IMR-90 (cell line): ENCODE measurements at regions not wholly inside any gene's neighbourhood (a gene's known extent, or its start where the extent isn't known, plus 50 kb on each side); places are given as distances from the start of the nearest gene placed in this dataset.

Experiments used
- ATAC-seq: fragments of 200-7000 bp; cut with Tn5 transposase; 2 replicates; pipeline ENCODE4 v1.9.1; 2020; ENCODE audit warnings: low read depth, mild to moderate bottlenecking, moderate library complexity
- BruUV-seq: library from RNA; stranded (reverse); fragments of 400-500 nt; replicated peaks from 2 replicates; lab custom pipeline; 2021; lab: Mats Ljungman, UMichigan
- CTCF ChIA-PET: fragments of 300-600 bp; formaldehyde crosslinking; extraction: SDS; loops from one replicate; lab custom pipeline; 2021; ENCODE audit warnings: antibody characterized with exemption; lab: Yijun Ruan, JAX
- POLR2A ChIA-PET: fragments of 300-600 bp; sonication (Branson Sonifier 250); formaldehyde crosslinking; loops from one replicate; lab custom pipeline; 2022; ENCODE audit warnings: antibody characterized with exemption; ENCODE audit not compliant: unreplicated experiment; lab: Charles Lee
- DNase-seq: peaks from one replicate; pipeline ENCODE4 v3.0.0; 2013
- H2AFZ ChIP-seq: replicated peaks from 2 replicates; pipeline ENCODE3; 2013; ENCODE audit warnings: low read length, mild to moderate bottlenecking; ENCODE audit not compliant: poor library complexity
- H2AK5ac ChIP-seq: 2 replicates; pipeline ENCODE4 v1.6.1; 2013; ENCODE audit warnings: low read depth, low read length, inconsistent platforms
- H2AK9ac ChIP-seq: replicated peaks from 2 replicates; pipeline ENCODE3; 2013; ENCODE audit warnings: mild to moderate bottlenecking, low read depth, low read length, moderate library complexity; ENCODE audit not compliant: poor library complexity
- H2BK120ac ChIP-seq: 2 replicates; pipeline ENCODE4 v1.6.1; 2013; ENCODE audit warnings: low read depth, low read length, inconsistent platforms
- H2BK15ac ChIP-seq: 3 replicates; pipeline ENCODE4 v1.6.1; 2013; ENCODE audit warnings: low read depth, low read length, inconsistent platforms
- H2BK20ac ChIP-seq: 2 replicates; pipeline ENCODE4 v1.6.1; 2013; ENCODE audit warnings: low read depth, mild to moderate bottlenecking, inconsistent platforms, low read length, moderate library complexity
- H2BK5ac ChIP-seq: 2 replicates; pipeline ENCODE4 v1.6.1; 2013; ENCODE audit warnings: mild to moderate bottlenecking, low read depth, low read length, inconsistent platforms; ENCODE audit not compliant: poor library complexity, severe bottlenecking
- H3K14ac ChIP-seq: replicated peaks from 2 replicates; pipeline ENCODE4 v1.6.1; 2013; ENCODE audit warnings: low read depth, low read length, inconsistent platforms
- H3K18ac ChIP-seq: 2 replicates; pipeline ENCODE4 v1.6.1; 2013; ENCODE audit warnings: low read depth, low read length, control low read depth
- H3K23ac ChIP-seq: 2 replicates; pipeline ENCODE4 v1.6.1; 2013; ENCODE audit warnings: low read depth, low read length, inconsistent platforms
- H3K27ac ChIP-seq: 2 replicates; pipeline ENCODE4 v1.5.1; 2013; ENCODE audit warnings: mild to moderate bottlenecking, control low read depth, low read length; ENCODE audit not compliant: insufficient read depth
- H3K27me3 ChIP-seq: 2 replicates; pipeline ENCODE4 v1.6.1; 2013; ENCODE audit warnings: low read length; ENCODE audit not compliant: control insufficient read depth, insufficient read depth
- H3K36me3 ChIP-seq: 2 replicates; pipeline ENCODE4 v1.6.1; 2013; ENCODE audit warnings: low read length, mixed read lengths; ENCODE audit not compliant: control insufficient read depth, insufficient read depth
- H3K4ac ChIP-seq: 2 replicates; pipeline ENCODE4 v1.6.1; 2013; ENCODE audit warnings: low read depth, low read length, inconsistent platforms
- H3K4me1 ChIP-seq: 2 replicates; pipeline ENCODE4 v1.6.1; 2013; ENCODE audit warnings: low read length, mixed read lengths; ENCODE audit not compliant: control insufficient read depth, insufficient read depth
- H3K4me2 ChIP-seq: 2 replicates; pipeline ENCODE4 v1.6.1; 2013; ENCODE audit warnings: low read depth, mild to moderate bottlenecking, control low read depth, low read length, moderate library complexity
- H3K4me3 ChIP-seq: 2 replicates; pipeline ENCODE4 v1.5.1; 2013; ENCODE audit warnings: low read depth, mild to moderate bottlenecking, control low read depth, low read length, moderate library complexity; ENCODE audit not compliant: insufficient read depth
- H3K56ac ChIP-seq: 2 replicates; pipeline ENCODE4 v1.6.1; 2013; ENCODE audit warnings: low read length, inconsistent platforms; ENCODE audit not compliant: insufficient read depth; ENCODE audit errors: extremely low read depth
- H3K79me1 ChIP-seq, 2 experiments: 2 replicates each; pipeline ENCODE4 v1.6.1; 2013; ENCODE audit warnings: low read length in 2 of 2, inconsistent platforms in 1 of 2, low read depth in 1 of 2
- H3K9ac ChIP-seq: 2 replicates; pipeline ENCODE4 v1.6.1; 2013; ENCODE audit warnings: low read depth, low read length, control low read depth
- H3K9me1 ChIP-seq: 2 replicates; pipeline ENCODE4 v1.6.1; 2013; ENCODE audit warnings: low read length, inconsistent platforms; ENCODE audit not compliant: insufficient read depth
- H3K9me3 ChIP-seq: 2 replicates; pipeline ENCODE4 v1.6.1; 2013; ENCODE audit warnings: low read length; ENCODE audit not compliant: control insufficient read depth, insufficient read depth
- H4K20me1 ChIP-seq: 2 replicates; pipeline ENCODE4 v1.6.1; 2013; ENCODE audit warnings: low read length, inconsistent platforms; ENCODE audit not compliant: insufficient read depth
- H4K5ac ChIP-seq: 2 replicates; pipeline ENCODE4 v1.6.1; 2013; ENCODE audit warnings: mild to moderate bottlenecking, low read depth, low read length, control low read depth
- H4K8ac ChIP-seq, 2 experiments: 2 replicates each; pipeline ENCODE4 v1.6.1; 2013; ENCODE audit warnings: low read depth in 2 of 2, low read length in 2 of 2, control low read depth in 1 of 2, inconsistent platforms in 1 of 2
- H4K91ac ChIP-seq: 2 replicates; pipeline ENCODE4 v1.6.1; 2013; ENCODE audit warnings: low read depth, low read length, inconsistent platforms; ENCODE audit not compliant: insufficient read depth
- MAFK ChIP-seq: IDR thresholded peaks from 2 replicates; pipeline ENCODE4 v1.6.1; 2012; ENCODE audit warnings: low read depth, low read length, improper control_type of control experiment
- MAZ ChIP-seq: IDR thresholded peaks from 2 replicates; pipeline ENCODE4 v1.6.1; 2012; ENCODE audit warnings: low read depth, mild to moderate bottlenecking, low read length, improper control_type of control experiment, moderate library complexity, borderline replicate concordance
- NFE2L2 ChIP-seq: fragments of 150-350 bp; IDR thresholded peaks from 2 replicates; pipeline ENCODE4 v1.6.1; 2016; ENCODE audit warnings: low read depth, mild to moderate bottlenecking, low read length
- POLR2A ChIP-seq: IDR thresholded peaks from 2 replicates; pipeline ENCODE4 v1.6.1; 2012; ENCODE audit warnings: mild to moderate bottlenecking, low read depth, low read length
- RAD21 ChIP-seq: IDR thresholded peaks from 2 replicates; pipeline ENCODE4 v1.6.1; 2012; ENCODE audit warnings: low read length, improper control_type of control experiment
- RCOR1 ChIP-seq: IDR thresholded peaks from 2 replicates; pipeline ENCODE4 v1.6.1; 2012; ENCODE audit warnings: mild to moderate bottlenecking, low read length, improper control_type of control experiment; ENCODE audit not compliant: insufficient replicate concordance
- RFX5 ChIP-seq: IDR thresholded peaks from 2 replicates; pipeline ENCODE4 v1.8.0; 2012; ENCODE audit warnings: low read depth, mild to moderate bottlenecking, low read length, moderate library complexity
- SMC3 ChIP-seq: fragments of 150-350 bp; IDR thresholded peaks from 2 replicates; pipeline ENCODE4 v1.6.1; 2016; ENCODE audit warnings: low read depth, mild to moderate bottlenecking, antibody characterized with exemption, low read length, moderate library complexity
- WGBS, 2 experiments: methylation state at CpG; one replicate each; pipeline versions ENCODE4 v1.1.5 to v1.1.7; 2013; ENCODE audit warnings: missing lambda C conversion rate in 2 of 2; ENCODE audit not compliant: insufficient read length in 1 of 2; ENCODE audit errors: extremely low coverage in 2 of 2; 5-methylcytosine and 5-hydroxymethylcytosine counted together
- dilution Hi-C: fragments of 300-500 bp; cut with HindIII; formaldehyde crosslinking; loops from one replicate; pipeline ENCODE4 v1.14.3; 2018; ENCODE audit warnings: low sequenced_read_pairs; ENCODE audit not compliant: unreplicated experiment
- in situ Hi-C: fragments of 300-500 bp; cut with MboI; formaldehyde crosslinking; loops from 3 replicates; pipeline ENCODE4 v1.14.3; 2019; ENCODE audit warnings: low sequenced_read_pairs, inconsistent platforms, mixed read lengths
- intact Hi-C: fragments of 100-400 bp; cut with micrococcal nuclease; formaldehyde crosslinking; loops from 2 replicates; pipeline ENCODE4 v1.10.0; 2022
- TF ChIP-seq, protein P1 (sequence below): fragments of 150-350 bp; IDR thresholded peaks from 2 replicates; pipeline ENCODE4 v1.6.1; 2017; ENCODE audit warnings: mild to moderate bottlenecking, antibody characterized with exemption, low read length, low read depth
- TF ChIP-seq, protein P2 (sequence below): conservative IDR thresholded peaks from 2 replicates; pipeline ENCODE4 v1.5.1; 2012; ENCODE audit warnings: mild to moderate bottlenecking, low read depth, low read length, improper control_type of control experiment

DNA sequence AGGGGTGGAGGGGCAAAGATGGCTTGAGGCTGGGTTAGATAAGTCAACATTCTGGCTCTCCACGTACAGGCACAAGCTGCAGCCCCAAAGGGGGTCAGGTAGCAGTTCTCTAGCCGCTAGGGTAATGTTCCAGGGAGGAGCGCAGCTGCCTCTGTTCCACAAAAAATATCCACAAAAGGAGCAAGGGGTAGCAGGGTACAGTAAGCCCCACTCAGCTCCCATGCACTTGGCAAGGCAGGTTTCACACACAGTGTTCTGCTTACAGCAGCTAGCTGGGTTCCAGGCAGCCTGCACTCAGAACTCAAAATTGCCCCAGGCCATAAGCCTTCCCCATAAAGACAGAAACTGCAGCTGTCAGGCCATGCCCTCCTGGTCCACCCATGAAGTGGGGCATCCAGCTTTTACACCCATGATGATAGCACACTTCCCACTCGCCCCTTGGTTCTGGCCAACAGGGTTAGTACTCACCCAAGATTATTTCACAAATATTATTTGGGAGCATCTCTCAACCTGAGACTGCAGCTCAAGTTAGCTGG is 130.0 kb downstream of the CYSLTR2 start (continued):
- TF ChIP-seq NFE2L2, result no peak

DNA sequence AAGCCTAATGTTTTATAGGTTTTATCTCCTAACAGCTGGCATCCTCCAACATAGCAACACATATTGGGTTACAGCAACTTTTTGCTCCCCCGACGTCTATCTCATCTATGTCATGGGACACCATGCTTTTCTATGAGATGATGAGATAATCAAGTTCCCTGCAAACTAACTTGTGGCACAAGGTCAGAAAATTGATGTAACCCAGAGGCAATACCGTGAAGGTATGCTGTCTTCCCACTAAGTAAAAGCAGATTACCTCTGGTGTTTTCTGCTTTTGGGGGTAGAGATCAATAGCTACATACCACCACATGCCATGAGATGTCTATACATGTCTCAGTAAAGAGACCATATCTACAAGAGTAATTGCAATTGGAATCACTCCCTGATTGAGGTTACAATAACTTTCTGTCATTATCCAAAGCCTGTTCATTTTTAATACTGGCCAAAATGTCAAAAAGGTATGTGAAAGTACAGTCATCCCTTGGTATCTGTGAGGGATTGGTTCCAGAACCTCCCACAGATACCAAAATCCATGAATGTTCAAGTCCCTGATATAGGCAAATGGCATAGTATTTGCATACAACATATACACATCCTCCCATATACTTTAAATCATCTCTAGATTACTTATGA is 131.3 kb downstream of the CYSLTR2 start:
- Histone ChIP-seq H4K5ac (peak overlapping the region; percentile 14; the same call in 1 of the 2 replicates), H3K36me3 (no peaks in the 10 kb centered on the region), H2AK5ac (peak overlapping the region; percentile 6; the same call in 1 of the 2 replicates), H3K9me3 (no peaks in the 10 kb centered on the region), H2AK9ac (no peak overlapping the region), H3K79me1 (0 out of 4 replicates have a peak, but pooled peaks cover 0 to 3% of the 10 kb centered on the region in 2 experiments), H2BK5ac (no peak overlapping the region), H2BK20ac (peak overlapping the region; percentile 82; the same call in 1 of the 2 replicates), H3K27me3 (no peaks in the 10 kb centered on the region), H2BK120ac (peak overlapping the region; percentile 33; the same call in 1 of the 2 replicates), H3K4me2 (no peak overlapping the region), H3K4me1 (peaks cover 16% of the 10 kb centered on the region), H3K9ac (no peak overlapping the region), H3K27ac (no peak overlapping the region), H3K4me3 (no peak overlapping the region), H3K14ac (peak overlapping the region; percentile 10; the same call in 1 of the 2 replicates), H3K56ac (no peak overlapping the region), H3K18ac (peak overlapping the region; percentile 39; the same call in 1 of the 2 replicates), H3K9me1 (peaks cover 11% of the 10 kb centered on the region), H2AFZ (no peak overlapping the region), H4K91ac (no peak overlapping the region), H3K23ac (no peak overlapping the region), H4K20me1 (no peaks in the 10 kb centered on the region), H4K8ac (peak overlapping the region; percentile 40 to 70; a peak in 3 of 4 replicates), H3K4ac (peak overlapping the region; percentile 28; the same call in 1 of the 2 replicates), H2BK15ac (peak overlapping the region; percentile 16; the same call in 1 of the 3 replicates)
- no TSS peak for BruUV-seq
- intact Hi-C loops (no loop called here), dilution Hi-C loops (no loop called here), in situ Hi-C loops (no loop called here)
- peak; percentile 46 for DNase-seq
- no peak for ATAC-seq
- POLR2A ChIA-PET, result no interaction called here
- TF ChIP-seq MAZ (no peak), MAFK (no peak), RFX5 (no peak), RAD21 (no peak), POLR2A (no peak), RCOR1 (no peak), SMC3 (no peak), NFE2L2 (no peak)
- TF ChIP-seq, protein P1, sequence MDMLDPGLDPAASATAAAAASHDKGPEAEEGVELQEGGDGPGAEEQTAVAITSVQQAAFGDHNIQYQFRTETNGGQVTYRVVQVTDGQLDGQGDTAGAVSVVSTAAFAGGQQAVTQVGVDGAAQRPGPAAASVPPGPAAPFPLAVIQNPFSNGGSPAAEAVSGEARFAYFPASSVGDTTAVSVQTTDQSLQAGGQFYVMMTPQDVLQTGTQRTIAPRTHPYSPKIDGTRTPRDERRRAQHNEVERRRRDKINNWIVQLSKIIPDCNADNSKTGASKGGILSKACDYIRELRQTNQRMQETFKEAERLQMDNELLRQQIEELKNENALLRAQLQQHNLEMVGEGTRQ, result no peak
- TF ChIP-seq, protein P2, sequence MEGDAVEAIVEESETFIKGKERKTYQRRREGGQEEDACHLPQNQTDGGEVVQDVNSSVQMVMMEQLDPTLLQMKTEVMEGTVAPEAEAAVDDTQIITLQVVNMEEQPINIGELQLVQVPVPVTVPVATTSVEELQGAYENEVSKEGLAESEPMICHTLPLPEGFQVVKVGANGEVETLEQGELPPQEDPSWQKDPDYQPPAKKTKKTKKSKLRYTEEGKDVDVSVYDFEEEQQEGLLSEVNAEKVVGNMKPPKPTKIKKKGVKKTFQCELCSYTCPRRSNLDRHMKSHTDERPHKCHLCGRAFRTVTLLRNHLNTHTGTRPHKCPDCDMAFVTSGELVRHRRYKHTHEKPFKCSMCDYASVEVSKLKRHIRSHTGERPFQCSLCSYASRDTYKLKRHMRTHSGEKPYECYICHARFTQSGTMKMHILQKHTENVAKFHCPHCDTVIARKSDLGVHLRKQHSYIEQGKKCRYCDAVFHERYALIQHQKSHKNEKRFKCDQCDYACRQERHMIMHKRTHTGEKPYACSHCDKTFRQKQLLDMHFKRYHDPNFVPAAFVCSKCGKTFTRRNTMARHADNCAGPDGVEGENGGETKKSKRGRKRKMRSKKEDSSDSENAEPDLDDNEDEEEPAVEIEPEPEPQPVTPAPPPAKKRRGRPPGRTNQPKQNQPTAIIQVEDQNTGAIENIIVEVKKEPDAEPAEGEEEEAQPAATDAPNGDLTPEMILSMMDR, result no peak
- no CpG with 5 or more reads among the region's 3 CpGs for WGBS, 2 experiments
- CTCF ChIA-PET, result interaction anchor here (0.6 kb wide), 1 partner anchor 14 kb away, joined by 3 read pairs; no protein-coding TSS in a partner anchor
